H1 (cell line): ENCODE measurements at regions not wholly inside any gene's neighbourhood (a gene's known extent, or its start where the extent isn't known, plus 50 kb on each side); places are given as distances from the start of the nearest gene placed in this dataset.

ENCODE experiments used
- CTCF ChIA-PET: fragments of 300-600 bp; sonication (Branson Sonifier 250); formaldehyde crosslinking; loops from one replicate; lab custom pipeline; 2021; ENCODE audit not compliant: partially characterized antibody; lab: Charles Lee
- POLR2A ChIA-PET: fragments of 300-600 bp; sonication (Branson Sonifier 250); formaldehyde crosslinking; loops from one replicate; lab custom pipeline; 2021; ENCODE audit warnings: inconsistent platforms; ENCODE audit not compliant: partially characterized antibody; lab: Charles Lee
- DNase-seq, 2 experiments: peaks; one replicate each; pipeline versions ENCODE4 v3.0.0 to v3.0.0-alpha.2; 2010 to 2022; ENCODE audit warnings: low spot score in 2 of 2, low read depth in 1 of 2, mixed read lengths in 1 of 2
- FAIRE-seq: peaks from 2 replicates; lab custom pipeline; 2011; peaks lifted over from hg19 to GRCh38; lab: Jason Lieb, UNC
- H2AFZ ChIP-seq: 2 replicates; pipeline ENCODE4 v1.8.1; 2012; ENCODE audit warnings: low read length, inconsistent platforms
- H2AK5ac ChIP-seq: 2 replicates; pipeline ENCODE4 v1.6.1; 2013; ENCODE audit warnings: low read depth, low read length
- H2BK120ac ChIP-seq: replicated peaks from 2 replicates; pipeline ENCODE3; 2013; ENCODE audit warnings: low read depth, low read length, inconsistent platforms
- H2BK12ac ChIP-seq: 2 replicates; pipeline ENCODE4 v1.6.1; 2013; ENCODE audit warnings: low read depth, low read length
- H2BK15ac ChIP-seq: 2 replicates; pipeline ENCODE4 v1.6.1; 2013; ENCODE audit warnings: low read length
- H2BK20ac ChIP-seq: 2 replicates; pipeline ENCODE4 v1.6.1; 2013; ENCODE audit warnings: low read length
- H2BK5ac ChIP-seq: 2 replicates; pipeline ENCODE4 v1.6.1; 2013; ENCODE audit warnings: low read depth, low read length
- H3K14ac ChIP-seq: 2 replicates; pipeline ENCODE4 v1.6.1; 2013; ENCODE audit warnings: inconsistent platforms; ENCODE audit not compliant: insufficient read length
- H3K18ac ChIP-seq: 2 replicates; pipeline ENCODE4 v1.6.1; 2013; ENCODE audit warnings: low read length; ENCODE audit errors: extremely low read depth
- H3K23ac ChIP-seq: 2 replicates; pipeline ENCODE4 v1.6.1; 2013; ENCODE audit warnings: inconsistent platforms; ENCODE audit not compliant: insufficient read length
- H3K23me2 ChIP-seq: 2 replicates; pipeline ENCODE4 v1.6.1; 2013; ENCODE audit warnings: low read depth, low read length
- H3K27ac ChIP-seq: 2 replicates; pipeline ENCODE4 v1.6.1; 2011; ENCODE audit warnings: low read depth, low read length, inconsistent platforms
- H3K27me3 ChIP-seq, 4 experiments: replicated peaks in 1 of 4; 1 replicate in 1 of 4; 2 replicates in 3 of 4; pipeline versions ENCODE4 v1.6.1 to v1.8.1; 2011 to 2013; ENCODE audit warnings: low read length in 3 of 4, mild to moderate bottlenecking in 3 of 4, inconsistent platforms in 2 of 4, mixed read lengths in 2 of 4, moderate library complexity in 1 of 4; ENCODE audit not compliant: control insufficient read depth in 3 of 4, insufficient read depth in 3 of 4; ENCODE audit errors: extremely low read depth in 1 of 4
- H3K36me3 ChIP-seq, 4 experiments: 2 replicates each; pipeline versions ENCODE4 v1.6.1 to v1.8.1; 2011 to 2013; ENCODE audit warnings: mild to moderate bottlenecking in 4 of 4, low read length in 3 of 4, moderate library complexity in 2 of 4, control low read depth in 1 of 4, inconsistent platforms in 1 of 4; ENCODE audit not compliant: insufficient read depth in 4 of 4, control insufficient read depth in 2 of 4
- H3K4ac ChIP-seq: replicated peaks from 2 replicates; pipeline ENCODE3; 2013; ENCODE audit warnings: low read length, low read depth, mixed read lengths, inconsistent platforms; ENCODE audit not compliant: insufficient read length
- H3K4me1 ChIP-seq, 4 experiments: replicated peaks in 1 of 4; 1 replicate in 1 of 4; 2 replicates in 3 of 4; pipeline versions ENCODE4 v1.6.1 to v1.8.1; 2011 to 2013; ENCODE audit warnings: low read length in 3 of 4, inconsistent platforms in 2 of 4, mixed read lengths in 1 of 4; ENCODE audit not compliant: insufficient read depth in 4 of 4, control insufficient read depth in 3 of 4
- H3K4me2 ChIP-seq, 2 experiments: 2 replicates each; pipeline versions ENCODE4 v1.6.1 to v1.8.1; 2011 to 2013; ENCODE audit warnings: low read depth in 2 of 2, low read length in 2 of 2, control low read depth in 1 of 2, inconsistent platforms in 1 of 2, mild to moderate bottlenecking in 1 of 2; ENCODE audit not compliant: insufficient read depth in 1 of 2
- H3K4me3 ChIP-seq, 4 experiments: fragments of 200-600, 300-600 bp in 1 of 4; sonication (generic), shearing (Covaris generic), sonication (Bioruptor Twin) in 1 of 4; 2 replicates each; pipeline versions ENCODE4 v1.5.1 to v1.8.1; 2011 to 2016; ENCODE audit warnings: low read length in 4 of 4, low read depth in 3 of 4, control low read depth in 2 of 4, inconsistent platforms in 2 of 4, mild to moderate bottlenecking in 2 of 4, mixed read lengths in 1 of 4, moderate library complexity in 1 of 4; ENCODE audit not compliant: insufficient read depth in 2 of 4; ENCODE audit errors: extremely low read depth in 1 of 4
- H3K56ac ChIP-seq: replicated peaks from 2 replicates; pipeline ENCODE3; 2013; ENCODE audit warnings: low read depth, mild to moderate bottlenecking, mixed read lengths, low read length, inconsistent platforms; ENCODE audit not compliant: insufficient read length
- H3K79me1 ChIP-seq: 2 replicates; pipeline ENCODE4 v1.6.1; 2013; ENCODE audit warnings: low read depth, low read length, control low read depth
- H3K79me2 ChIP-seq, 2 experiments: 2 replicates each; pipeline versions ENCODE4 v1.6.1 to v1.8.1; 2012 to 2013; ENCODE audit warnings: low read length in 2 of 2, mild to moderate bottlenecking in 2 of 2, inconsistent platforms in 1 of 2; ENCODE audit not compliant: insufficient read depth in 2 of 2, control insufficient read depth in 1 of 2
- H3K9ac ChIP-seq, 4 experiments: replicated peaks in 1 of 4; 1 replicate in 1 of 4; 2 replicates in 3 of 4; pipeline versions ENCODE4 v1.6.1 to v1.8.1; 2011 to 2013; ENCODE audit warnings: low read depth in 3 of 4, low read length in 3 of 4, control low read depth in 2 of 4, mild to moderate bottlenecking in 2 of 4, moderate library complexity in 2 of 4, inconsistent platforms in 1 of 4; ENCODE audit errors: extremely low read depth in 1 of 4
- H3K9me3 ChIP-seq, 2 experiments: 2 replicates each; pipeline versions ENCODE4 v1.6.1 to v1.8.1; 2012 to 2013; ENCODE audit warnings: mild to moderate bottlenecking in 2 of 2, moderate library complexity in 2 of 2, control low read depth in 1 of 2, inconsistent platforms in 1 of 2, low read depth in 1 of 2, low read length in 1 of 2, mixed read lengths in 1 of 2; ENCODE audit not compliant: insufficient read depth in 2 of 2
- H4K20me1 ChIP-seq, 2 experiments: replicated peaks in 1 of 2; 2 replicates each; pipeline versions ENCODE3 to v1.8.1; 2011 to 2013; ENCODE audit warnings: inconsistent platforms in 2 of 2, low read length in 2 of 2, mild to moderate bottlenecking in 1 of 2; ENCODE audit not compliant: insufficient read depth in 2 of 2, control insufficient read depth in 1 of 2
- H4K5ac ChIP-seq: 2 replicates; pipeline ENCODE4 v1.6.1; 2013; ENCODE audit warnings: low read length, low read depth, mixed read lengths, inconsistent platforms; ENCODE audit not compliant: insufficient read length
- H4K8ac ChIP-seq: 2 replicates; pipeline ENCODE4 v1.8.0; 2013; ENCODE audit warnings: mild to moderate bottlenecking, moderate library complexity, low read length, inconsistent platforms; ENCODE audit not compliant: insufficient read depth; ENCODE audit errors: extremely low read depth
- H4K91ac ChIP-seq: replicated peaks from 2 replicates; pipeline ENCODE3; 2013; ENCODE audit warnings: low read length, mixed read lengths, inconsistent platforms; ENCODE audit not compliant: insufficient read length
- HDAC6 ChIP-seq: IDR thresholded peaks from one replicate; pipeline ENCODE4 v1.7.1; 2012; ENCODE audit warnings: low read depth, mild to moderate bottlenecking, inconsistent platforms, low read length, moderate library complexity
- RXRA ChIP-seq: IDR thresholded peaks from 2 replicates; pipeline ENCODE4 v1.6.1; 2011; ENCODE audit warnings: low read depth, mild to moderate bottlenecking, low read length, moderate library complexity; ENCODE audit not compliant: insufficient read depth
- WGBS, 2 experiments: shearing (Covaris generic) in 1 of 2; methylation state at CpG; one replicate each; pipeline versions ENCODE4 v1.1.6 to v1.1.7; 2013 to 2015; ENCODE audit warnings: low lambda C conversion rate in 2 of 2, mixed read lengths in 2 of 2, inconsistent platforms in 1 of 2, low coverage in 1 of 2, missing lambda C conversion rate in 1 of 2; ENCODE audit not compliant: insufficient replicate concordance in 2 of 2, insufficient coverage in 1 of 2, insufficient read length in 1 of 2; ENCODE audit errors: extremely low coverage in 1 of 2, missing lambda C conversion rate in 1 of 2; 5-methylcytosine and 5-hydroxymethylcytosine counted together

- Histone ChIP-seq H4K20me1 (no peaks in the 10 kb centered on the region), H4K5ac (no peak overlapping the region), H2BK12ac (0 out of 2 replicates have a peak overlapping the region, but pooled peaks have one; percentile 17), H2BK120ac (no peak overlapping the region), H3K23ac (no peak overlapping the region), H3K4me1 (peaks cover 0 to 18% (median 7%) of the 10 kb centered on the region in 4 experiments; a peak in 6 of 7 replicates), H3K4ac (no peak overlapping the region), H3K27ac (no peak overlapping the region), H3K79me2 (no peaks in the 10 kb centered on the region)
- FAIRE-seq: no peak
- WGBS, 2 experiments: 89% methylated on average over 5 of the region's 9 CpGs; no CpG with 5 or more reads in 1 of the 2 experiments
- POLR2A ChIA-PET: no interaction called here
- TF ChIP-seq HDAC6: no peak
- TF ChIP-seq RXRA: no peak
- TF ChIP-seq, all 59 proteins: peak for 0
- no peak overlapping the region for H2BK15ac ChIP-seq
- no peak for DNase-seq
- 0 out of 2 replicates have a peak overlapping the region, but pooled peaks have one; percentile 24 for H2AK5ac ChIP-seq
- H4K91ac ChIP-seq: peak overlapping the region; percentile 40
- H2BK20ac ChIP-seq: no peak overlapping the region
- H3K4me2 ChIP-seq: no peak overlapping the region
- H3K4me3 ChIP-seq: no peak overlapping the region
- H2BK5ac ChIP-seq: no peak overlapping the region
- CTCF ChIA-PET: no interaction called here
- H3K18ac ChIP-seq: no peak overlapping the region
- H4K8ac ChIP-seq: peak overlapping the region; percentile 28; the same call in 1 of the 2 replicates
- H3K9ac ChIP-seq: no peak overlapping the region
- H3K36me3 ChIP-seq: no peaks in the 10 kb centered on the region
- no peaks in the 10 kb centered on the region for H3K9me3 ChIP-seq
- H3K23me2 ChIP-seq: no peaks in the 10 kb centered on the region
- H3K56ac ChIP-seq: no peak overlapping the region
- no peak overlapping the region for H3K14ac ChIP-seq
- H2AFZ ChIP-seq: no peak overlapping the region
- H3K79me1 ChIP-seq: 0 out of 2 replicates have a peak, but pooled peaks cover 2% of the 10 kb centered on the region
- no peaks in the 10 kb centered on the region; a peak in 1 of 7 replicates for H3K27me3 ChIP-seq
Observed at GRCh38 chr7:424301-424935, 95.2 kb downstream of the PDGFA start.
